AG04450 (cell line): ENCODE measurements at regions not wholly inside any gene's neighbourhood (a gene's known extent, or its start where the extent isn't known, plus 50 kb on each side); places are given as distances from the start of the nearest gene placed in this dataset.

Source experiments
- CTCF ChIA-PET: fragments of 300-600, 350-600 bp; formaldehyde crosslinking; extraction: SDS; loops from one replicate; lab custom pipeline; 2022; ENCODE audit warnings: antibody characterized with exemption, inconsistent platforms; lab: Charles Lee
- POLR2A ChIA-PET: fragments of 350-600 bp; formaldehyde crosslinking; extraction: SDS; loops from one replicate; lab custom pipeline; 2021; ENCODE audit warnings: antibody characterized with exemption, inconsistent platforms; lab: Yijun Ruan, JAX
- DNase-seq: peaks from one replicate; pipeline ENCODE4 v3.0.0-alpha.2; 2011; ENCODE audit warnings: low read depth, low spot score
- H3K27ac ChIP-seq: one replicate; pipeline ENCODE4 v1.5.1; 2012; ENCODE audit warnings: low read depth, low read length, control low read depth
- H3K27me3 ChIP-seq: one replicate; pipeline ENCODE4 v1.6.0; 2012; ENCODE audit warnings: low read length; ENCODE audit not compliant: control insufficient read depth, insufficient read depth
- H3K4me3 ChIP-seq: 2 replicates; pipeline ENCODE4 v1.5.1; 2011; ENCODE audit warnings: mild to moderate bottlenecking, low read depth, low read length, control low read depth
- H3K9me3 ChIP-seq: 2 replicates; pipeline ENCODE4 v1.5.1; 2012; ENCODE audit warnings: low read length; ENCODE audit not compliant: control insufficient read depth, insufficient read depth
- TF ChIP-seq, protein P1 (sequence below): IDR thresholded peaks from 2 replicates; pipeline ENCODE4 v1.5.1; 2011; ENCODE audit warnings: low read depth, low read length, control low read depth, inconsistent platforms

DNA sequence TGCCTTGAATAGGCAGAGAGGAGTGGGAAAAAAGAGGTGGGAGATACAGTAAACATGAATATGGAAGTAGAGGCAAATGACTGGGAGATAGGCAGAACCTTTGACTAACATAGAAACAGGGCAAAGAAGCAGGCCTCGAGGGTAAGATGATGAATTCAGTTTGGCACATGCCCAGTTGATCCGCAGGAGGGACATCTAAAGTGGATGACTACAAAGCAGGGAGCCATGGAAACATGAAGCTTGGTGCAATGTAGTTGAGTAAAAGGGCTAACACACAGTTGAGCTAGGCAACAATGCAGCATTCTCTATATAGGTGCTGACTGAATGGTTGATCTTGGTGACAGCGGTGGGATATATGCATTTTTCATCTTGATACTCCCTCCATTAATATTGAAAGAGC, 253.8 kb downstream of the DMRT2 start:
- Histone ChIP-seq H3K9me3 (peaks cover 3% of the 10 kb centered on the region; the same call in 1 of the 2 replicates), H3K4me3 (no peak overlapping the region), H3K27me3 (no peaks in the 10 kb centered on the region), H3K27ac (no peak overlapping the region)
- no peak for DNase-seq
- TF ChIP-seq, protein P1, sequence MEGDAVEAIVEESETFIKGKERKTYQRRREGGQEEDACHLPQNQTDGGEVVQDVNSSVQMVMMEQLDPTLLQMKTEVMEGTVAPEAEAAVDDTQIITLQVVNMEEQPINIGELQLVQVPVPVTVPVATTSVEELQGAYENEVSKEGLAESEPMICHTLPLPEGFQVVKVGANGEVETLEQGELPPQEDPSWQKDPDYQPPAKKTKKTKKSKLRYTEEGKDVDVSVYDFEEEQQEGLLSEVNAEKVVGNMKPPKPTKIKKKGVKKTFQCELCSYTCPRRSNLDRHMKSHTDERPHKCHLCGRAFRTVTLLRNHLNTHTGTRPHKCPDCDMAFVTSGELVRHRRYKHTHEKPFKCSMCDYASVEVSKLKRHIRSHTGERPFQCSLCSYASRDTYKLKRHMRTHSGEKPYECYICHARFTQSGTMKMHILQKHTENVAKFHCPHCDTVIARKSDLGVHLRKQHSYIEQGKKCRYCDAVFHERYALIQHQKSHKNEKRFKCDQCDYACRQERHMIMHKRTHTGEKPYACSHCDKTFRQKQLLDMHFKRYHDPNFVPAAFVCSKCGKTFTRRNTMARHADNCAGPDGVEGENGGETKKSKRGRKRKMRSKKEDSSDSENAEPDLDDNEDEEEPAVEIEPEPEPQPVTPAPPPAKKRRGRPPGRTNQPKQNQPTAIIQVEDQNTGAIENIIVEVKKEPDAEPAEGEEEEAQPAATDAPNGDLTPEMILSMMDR = no peak
- ChIA-PET POLR2A (no interaction called here), CTCF (no interaction called here)

GRCh38 chr9:1311462-1312042, 261.4 kb downstream of the DMRT2 start:
- no peak overlapping the region for H3K27ac ChIP-seq
- peaks cover 3% of the 10 kb centered on the region; the same call in 1 of the 2 replicates for H3K9me3 ChIP-seq
- CTCF ChIA-PET = no interaction called here
- no peak for DNase-seq
- no peak overlapping the region for H3K4me3 ChIP-seq
- no peaks in the 10 kb centered on the region for H3K27me3 ChIP-seq
- POLR2A ChIA-PET = no interaction called here
- TF ChIP-seq, protein P1 = no peak

GRCh38 chr9:1319436-1319835, 269.3 kb downstream of the DMRT2 start:
- TF ChIP-seq, protein P1 = no peak
- Histone ChIP-seq H3K4me3 (no peak overlapping the region), H3K27ac (no peak overlapping the region), H3K9me3 (no peaks in the 10 kb centered on the region), H3K27me3 (no peaks in the 10 kb centered on the region)
- ChIA-PET CTCF (no interaction called here), POLR2A (no interaction called here)
- DNase-seq = no peak

DNA sequence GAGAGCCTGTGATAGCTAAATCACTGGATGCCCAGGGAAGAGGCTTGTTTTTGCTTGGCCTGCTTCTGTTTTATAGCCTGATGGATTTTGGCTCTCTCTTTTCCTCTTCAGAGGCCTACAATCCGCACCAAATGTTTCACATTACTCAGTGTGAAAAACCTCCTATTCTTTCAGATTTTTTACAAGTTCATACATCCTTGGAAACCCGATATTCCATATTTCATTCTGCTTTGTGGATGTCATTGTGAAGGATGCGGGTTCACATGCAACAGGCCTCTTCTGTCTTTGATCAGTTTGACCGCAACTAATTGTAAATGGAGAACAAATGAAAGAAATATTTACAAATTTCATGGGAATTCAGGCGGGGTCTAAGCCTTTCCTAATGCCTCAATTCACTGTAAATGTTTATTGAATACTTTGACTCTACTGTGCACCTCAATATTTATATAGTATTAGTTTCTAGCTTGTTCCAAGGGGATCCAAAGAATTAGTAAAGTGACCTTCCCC, 269.9 kb downstream of the DMRT2 start:
- no peak for DNase-seq
- Histone ChIP-seq H3K27ac (no peak overlapping the region), H3K27me3 (no peaks in the 10 kb centered on the region), H3K4me3 (no peak overlapping the region), H3K9me3 (no peaks in the 10 kb centered on the region)
- POLR2A ChIA-PET = no interaction called here
- CTCF ChIA-PET = interaction anchor here (1.0 kb wide), 1 partner anchor 32 kb away, joined by 3 read pairs; no protein-coding TSS in a partner anchor
- TF ChIP-seq, protein P1 = no peak

- POLR2A ChIA-PET = no interaction called here
- DNase-seq = no peak
- Histone ChIP-seq H3K9me3 (no peaks in the 10 kb centered on the region), H3K4me3 (no peak overlapping the region), H3K27me3 (no peaks in the 10 kb centered on the region), H3K27ac (no peak overlapping the region)
- TF ChIP-seq, protein P1 = no peak
- CTCF ChIA-PET = interaction anchor here (1.0 kb wide), 1 partner anchor 33 kb away, joined by 3 read pairs; no protein-coding TSS in a partner anchor
Measured at GRCh38 chr9:1320607-1321195, 270.5 kb downstream of the DMRT2 start.
